Stimulated activated CD4-positive, alpha-beta T cell treated with anti-CD3 and anti-CD28 coated beads, Interleukin-1b, Interleukin-23, amount 100 ng/mL, for 48 hours (primary cell): ENCODE measurements at regions not wholly inside any gene's neighbourhood (a gene's known extent, or its start where the extent isn't known, plus 50 kb on each side); places are given as distances from the start of the nearest gene placed in this dataset.

Experiments used
- DNase-seq: peaks from one replicate; pipeline ENCODE4 v3.0.0-alpha.2; 2020

GRCh38 chr16:72256398-72257066 is 84.6 kb upstream of the PMFBP1 start:
- DNase-seq, result no peak

DNA sequence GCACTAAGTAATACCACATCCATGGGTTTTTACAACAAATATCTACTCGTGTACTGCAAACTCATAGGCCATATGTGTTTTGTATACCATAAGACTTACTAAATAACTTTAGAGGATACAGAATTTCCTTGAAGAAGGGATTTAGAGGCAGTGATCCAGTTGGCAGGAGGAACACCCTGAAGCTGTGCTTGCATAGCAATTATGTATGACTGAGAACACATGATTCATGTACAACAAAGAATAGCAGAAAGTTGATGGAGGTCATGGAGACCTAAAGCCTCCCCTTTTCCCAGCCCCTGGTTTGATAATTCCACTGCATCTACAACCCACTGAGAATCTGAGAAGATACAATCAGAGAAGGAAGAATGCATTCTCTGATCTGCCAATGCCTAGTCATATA is 83.8 kb upstream of the PMFBP1 start:
- DNase-seq, result no peak

GRCh38 chr16:72247821-72248253 is 75.9 kb upstream of the PMFBP1 start:
- no peak for DNase-seq

- no peak for DNase-seq
Observed at GRCh38 chr16:72246423-72246822, 74.5 kb upstream of the PMFBP1 start.

DNA sequence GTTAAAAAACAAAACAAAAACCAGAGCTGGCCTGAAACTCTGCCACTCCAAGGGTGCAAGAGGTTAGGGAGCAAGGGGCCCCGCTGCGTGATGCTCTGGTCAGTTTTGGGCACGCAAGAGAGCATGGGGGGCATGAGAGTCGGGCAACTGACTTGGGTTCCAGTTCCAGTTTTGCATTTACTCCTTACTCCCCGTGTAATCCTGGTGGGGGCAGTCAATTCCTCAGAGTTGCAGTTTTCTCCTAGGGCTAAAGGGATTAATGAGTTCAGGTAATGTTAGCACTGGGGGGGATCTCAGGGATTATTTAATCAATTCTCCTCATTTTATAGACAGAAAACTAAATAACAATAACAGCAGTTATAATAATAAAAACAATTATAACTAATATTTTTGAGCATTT is 72.9 kb upstream of the PMFBP1 start:
- no peak for DNase-seq

DNA sequence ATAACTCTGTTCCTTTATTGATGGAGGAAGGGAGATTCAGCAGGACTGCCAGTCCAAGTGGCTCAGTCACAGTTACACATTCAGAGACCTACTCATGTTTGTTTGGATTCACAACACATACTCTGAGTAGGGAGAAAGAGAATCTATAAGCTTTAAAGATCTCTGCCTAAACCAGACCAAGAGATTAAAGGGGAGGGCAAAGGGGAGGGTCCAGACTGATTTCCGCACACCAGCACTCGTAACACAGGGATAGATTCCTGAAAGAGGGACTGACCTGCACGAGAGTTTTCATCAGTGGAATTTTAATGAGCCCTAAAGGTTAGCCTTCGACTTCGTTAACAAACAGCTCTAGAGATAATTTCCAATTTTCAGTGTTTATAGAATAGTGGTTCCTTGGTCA is 71.7 kb upstream of the PMFBP1 start:
- no peak for DNase-seq

GRCh38 chr16:72242757-72243156 is 70.8 kb upstream of the PMFBP1 start:
- no peak for DNase-seq

DNA sequence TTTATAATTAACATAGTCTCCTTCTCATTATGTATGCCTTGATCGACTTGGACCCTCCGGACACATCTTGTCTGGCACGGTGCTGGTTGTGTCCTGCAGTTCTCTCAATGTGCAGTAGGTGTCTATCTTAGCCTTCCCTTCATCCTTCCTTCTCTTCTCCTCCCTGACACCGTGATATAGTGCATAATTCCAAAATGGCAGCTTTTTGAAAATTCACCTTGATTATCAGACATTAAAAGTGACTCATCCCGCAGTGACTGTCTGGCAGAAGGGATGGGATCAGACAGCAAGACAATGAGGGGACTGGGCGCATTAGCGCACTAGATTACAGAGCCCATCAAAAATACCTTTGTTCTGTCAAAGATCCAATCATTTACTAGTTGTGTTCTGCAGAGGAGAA is 70.0 kb upstream of the PMFBP1 start:
- DNase-seq, result no peak

GRCh38 chr16:72241008-72241407 is 69.1 kb upstream of the PMFBP1 start:
- no peak for DNase-seq

- DNase-seq, result no peak
Observed at GRCh38 chr16:72240466-72240865, 68.5 kb upstream of the PMFBP1 start.

- no peak for DNase-seq
Observed at GRCh38 chr16:72236866-72237265, 64.9 kb upstream of the PMFBP1 start.

DNA sequence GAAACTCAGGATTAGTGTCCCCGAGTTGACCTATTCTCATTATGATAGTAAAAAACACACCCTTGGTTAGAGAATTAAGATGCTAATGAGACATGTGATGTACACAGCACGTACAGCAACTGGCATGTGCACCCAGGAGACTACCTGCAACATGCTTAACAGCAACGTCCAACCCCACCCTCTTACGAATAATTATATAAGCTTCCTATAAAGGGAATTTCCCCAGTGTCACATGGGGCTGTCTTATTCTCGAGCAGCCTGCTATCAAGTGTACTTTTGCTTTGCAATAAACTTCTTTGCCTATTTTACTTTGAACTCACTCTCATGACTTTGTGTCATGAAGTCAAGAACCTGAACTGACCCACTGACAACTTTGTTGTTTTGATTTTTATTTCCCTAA is 62.4 kb upstream of the PMFBP1 start:
- DNase-seq, result no peak

DNA sequence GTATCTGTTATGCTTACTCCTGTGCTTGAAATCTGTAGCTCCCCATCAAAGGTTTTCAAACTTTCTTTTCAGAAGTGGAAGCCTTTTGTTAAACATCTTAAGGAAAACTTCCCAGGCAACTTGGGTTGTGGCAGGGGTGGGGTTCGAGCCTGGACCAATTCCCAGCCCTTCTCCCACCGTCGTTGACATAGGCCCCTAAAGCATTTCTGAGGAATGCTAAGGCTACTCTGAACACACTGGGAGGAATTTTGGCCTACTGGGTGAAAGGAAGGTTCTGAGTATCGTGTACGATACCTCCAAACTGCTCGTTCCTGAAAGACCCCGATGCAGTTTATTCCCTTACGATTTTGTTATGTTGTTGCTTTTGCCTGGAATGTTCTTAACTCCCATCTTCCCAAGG is 56.1 kb upstream of the PMFBP1 start:
- no peak for DNase-seq

GRCh38 chr16:72226136-72226535 is 54.2 kb upstream of the PMFBP1 start:
- DNase-seq, result no peak

DNA sequence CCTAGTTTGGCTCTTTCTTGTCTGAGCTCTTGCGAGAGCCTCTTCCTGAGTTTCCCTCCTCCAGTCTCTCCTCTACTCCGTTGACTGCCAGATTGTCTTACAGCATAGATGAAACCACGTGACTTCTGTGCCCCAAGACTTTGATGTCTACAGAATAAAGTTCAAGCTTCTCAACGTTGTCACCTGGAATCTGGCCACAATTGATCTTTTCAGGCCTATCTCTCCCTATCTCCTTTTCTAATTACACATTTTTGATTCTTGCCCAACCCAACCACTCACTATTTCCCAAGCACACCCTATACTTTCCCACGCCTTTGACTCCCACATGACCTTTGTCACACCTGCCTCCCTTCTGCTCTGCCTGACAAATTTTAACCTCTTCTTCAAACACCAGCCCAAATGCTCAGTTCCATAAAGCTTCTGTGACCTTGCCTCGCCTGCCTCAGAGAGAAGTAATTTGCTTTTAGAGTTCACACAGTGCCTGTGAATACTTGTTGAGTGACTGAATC is 52.4 kb upstream of the PMFBP1 start:
- DNase-seq, result no peak

DNA sequence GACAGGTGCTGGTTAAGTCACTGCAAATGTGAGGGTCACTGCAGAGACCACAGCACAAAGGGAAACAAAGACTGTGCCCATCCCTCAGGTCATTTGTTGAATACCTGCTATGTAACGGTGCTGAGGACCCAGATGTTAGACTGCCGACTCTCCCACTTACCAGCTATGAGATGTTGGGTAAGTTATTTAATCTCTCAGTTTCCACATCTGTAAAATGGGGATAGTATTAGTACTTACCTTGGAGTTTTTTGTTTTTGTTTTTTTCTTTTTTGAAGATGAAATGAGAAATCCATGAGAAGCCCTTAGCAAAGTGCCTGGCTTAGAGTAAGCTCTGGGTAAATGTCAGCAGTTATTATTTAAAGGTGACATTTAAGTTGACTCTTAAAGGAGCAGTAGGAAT is 50.5 kb upstream of the PMFBP1 start:
- no peak for DNase-seq
